GM12875 (cell line): ENCODE measurements at regions not wholly inside any gene's neighbourhood (a gene's known extent, or its start where the extent isn't known, plus 50 kb on each side); places are given as distances from the start of the nearest gene placed in this dataset.

Experiments
- H3K4me3 ChIP-seq: one replicate; pipeline ENCODE4 v1.5.1; 2011; ENCODE audit warnings: low read depth, low read length, control low read depth
- TF ChIP-seq, protein P1 (sequence below): IDR thresholded peaks from 2 replicates; pipeline ENCODE4 v1.5.1; 2011; ENCODE audit warnings: low read depth, mild to moderate bottlenecking, control low read depth, inconsistent platforms, low read length, moderate library complexity, borderline replicate concordance; ENCODE audit not compliant: insufficient read depth

DNA sequence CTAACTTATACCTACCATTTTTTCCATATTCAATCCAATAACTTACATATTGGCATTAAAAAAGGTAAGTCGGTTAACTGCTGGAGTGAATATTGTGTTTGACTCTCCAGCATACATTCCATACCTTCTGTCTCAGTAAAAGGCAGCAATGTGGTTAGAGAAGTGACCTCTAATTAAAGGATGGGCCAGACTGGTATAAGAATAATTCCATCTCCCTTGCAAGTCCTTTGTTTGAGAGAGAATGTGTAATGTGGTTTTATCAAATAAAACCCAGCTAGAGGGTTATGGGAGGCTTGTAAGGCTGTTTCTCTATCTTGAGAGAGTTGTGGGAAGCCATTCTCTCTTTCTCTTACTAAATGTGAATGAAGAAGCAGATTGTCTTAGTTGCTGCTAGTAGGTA lies 289.3 kb upstream of the TCF4 start:
- TF ChIP-seq, protein P1, sequence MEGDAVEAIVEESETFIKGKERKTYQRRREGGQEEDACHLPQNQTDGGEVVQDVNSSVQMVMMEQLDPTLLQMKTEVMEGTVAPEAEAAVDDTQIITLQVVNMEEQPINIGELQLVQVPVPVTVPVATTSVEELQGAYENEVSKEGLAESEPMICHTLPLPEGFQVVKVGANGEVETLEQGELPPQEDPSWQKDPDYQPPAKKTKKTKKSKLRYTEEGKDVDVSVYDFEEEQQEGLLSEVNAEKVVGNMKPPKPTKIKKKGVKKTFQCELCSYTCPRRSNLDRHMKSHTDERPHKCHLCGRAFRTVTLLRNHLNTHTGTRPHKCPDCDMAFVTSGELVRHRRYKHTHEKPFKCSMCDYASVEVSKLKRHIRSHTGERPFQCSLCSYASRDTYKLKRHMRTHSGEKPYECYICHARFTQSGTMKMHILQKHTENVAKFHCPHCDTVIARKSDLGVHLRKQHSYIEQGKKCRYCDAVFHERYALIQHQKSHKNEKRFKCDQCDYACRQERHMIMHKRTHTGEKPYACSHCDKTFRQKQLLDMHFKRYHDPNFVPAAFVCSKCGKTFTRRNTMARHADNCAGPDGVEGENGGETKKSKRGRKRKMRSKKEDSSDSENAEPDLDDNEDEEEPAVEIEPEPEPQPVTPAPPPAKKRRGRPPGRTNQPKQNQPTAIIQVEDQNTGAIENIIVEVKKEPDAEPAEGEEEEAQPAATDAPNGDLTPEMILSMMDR, result no peak
- H3K4me3 ChIP-seq, result no peak overlapping the region

DNA sequence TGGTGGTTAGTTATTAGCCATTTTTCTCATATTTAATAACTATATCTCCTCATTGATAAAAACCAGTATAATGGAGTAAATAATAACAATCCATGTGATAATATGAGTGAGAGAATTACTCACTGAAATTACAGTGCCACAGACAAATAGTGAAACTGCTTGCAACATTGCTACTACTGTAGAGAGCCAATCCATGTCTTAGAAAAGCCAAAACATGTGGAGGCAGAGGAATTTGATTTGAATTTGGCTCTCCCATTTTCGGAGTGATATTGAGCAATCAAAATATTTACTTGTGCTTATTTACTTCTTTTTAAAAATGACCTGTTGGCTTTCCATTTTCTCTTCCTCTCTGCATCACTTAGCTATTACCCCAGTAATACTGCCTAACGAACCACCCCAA lies 288.3 kb upstream of the TCF4 start:
- no peak overlapping the region for H3K4me3 ChIP-seq
- TF ChIP-seq, protein P1, result no peak

DNA sequence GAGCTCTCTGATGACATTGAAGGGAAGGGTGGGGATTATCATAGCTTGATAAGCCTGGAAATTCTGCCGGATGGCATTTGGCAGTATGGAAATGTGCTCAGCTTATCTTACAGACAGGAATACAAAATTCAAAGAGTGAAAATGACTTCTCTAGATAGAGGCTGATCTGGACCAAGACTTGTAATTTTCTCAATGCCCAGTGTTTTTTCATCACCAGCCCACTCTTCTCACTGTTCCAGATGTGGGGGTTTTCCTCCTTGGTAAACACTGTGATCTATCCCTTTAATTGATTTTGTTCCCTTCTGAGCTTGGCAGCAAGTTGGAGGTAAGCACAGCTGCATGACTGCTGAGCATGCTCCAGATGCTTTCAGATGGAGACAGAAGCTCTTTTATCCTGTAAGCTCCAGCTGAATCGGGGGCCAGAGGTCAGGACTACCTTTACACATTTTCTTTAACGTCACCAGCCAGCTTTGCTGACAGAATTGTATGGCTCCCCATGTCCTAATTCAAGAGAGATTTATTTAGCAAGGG lies 287.4 kb upstream of the TCF4 start:
- TF ChIP-seq, protein P1, result no peak
- no peak overlapping the region for H3K4me3 ChIP-seq

DNA sequence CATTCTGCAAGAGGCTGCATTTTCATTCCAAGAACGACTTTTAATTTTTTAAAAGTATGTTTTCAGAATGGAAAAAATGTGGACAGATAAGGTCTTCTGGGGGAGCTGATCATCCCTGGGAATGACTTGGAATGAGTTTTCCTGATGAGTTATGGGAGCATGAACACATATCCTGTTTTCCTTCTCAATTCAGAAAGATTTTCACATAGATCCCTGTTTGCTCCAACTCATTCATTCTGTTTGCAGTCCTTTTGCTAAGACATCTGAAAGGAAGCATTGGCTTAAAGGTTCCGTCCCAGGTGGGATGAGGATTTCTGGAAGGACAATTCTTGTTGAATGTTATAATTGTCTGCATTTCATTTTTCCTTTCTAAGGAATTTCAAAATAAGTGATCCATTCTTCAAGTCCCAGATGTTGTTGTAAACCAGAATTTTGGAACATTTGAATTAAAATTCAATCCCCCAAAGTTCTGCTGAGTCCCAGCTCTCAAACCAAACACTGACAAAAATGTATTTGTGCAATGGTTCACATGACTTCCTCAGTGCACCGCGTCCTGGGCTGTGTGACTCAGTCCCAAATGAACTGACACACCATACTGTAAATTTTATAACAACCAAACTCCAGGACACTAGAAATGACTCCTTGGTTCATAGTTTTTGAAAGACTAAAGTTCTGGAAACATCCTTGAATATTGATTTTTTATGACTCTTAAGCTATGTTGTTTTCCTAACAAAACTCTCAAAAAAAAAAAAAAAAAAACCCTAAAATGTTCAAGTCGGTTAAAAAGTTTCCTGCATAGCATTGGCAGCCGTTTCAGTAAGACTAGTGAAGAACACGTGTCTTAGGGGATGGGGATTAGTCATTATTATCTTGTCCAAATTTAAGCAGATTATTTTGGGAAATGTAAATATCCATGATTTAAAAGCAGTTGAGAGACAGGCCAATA lies 281.8 kb upstream of the TCF4 start:
- no peak overlapping the region for H3K4me3 ChIP-seq
- TF ChIP-seq, protein P1, result no peak

DNA sequence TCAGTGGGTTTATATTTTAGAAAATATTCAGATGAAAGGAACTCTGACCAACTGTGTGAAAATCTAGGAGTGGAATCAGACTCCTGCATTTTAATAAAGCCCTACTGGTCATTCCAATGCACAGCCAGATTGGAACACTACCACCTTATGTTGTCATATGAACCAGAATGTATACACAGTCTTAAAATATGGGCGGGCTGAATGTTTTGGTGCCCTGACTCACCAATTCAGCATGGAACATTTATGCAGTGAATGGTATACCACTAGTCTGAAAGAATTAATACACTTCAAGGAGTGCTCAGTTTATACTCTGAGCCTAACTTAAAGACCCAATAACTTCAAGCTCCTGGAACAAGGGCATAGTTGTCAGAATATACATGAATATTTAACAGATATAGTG lies 280.9 kb upstream of the TCF4 start:
- no peak overlapping the region for H3K4me3 ChIP-seq
- TF ChIP-seq, protein P1, result no peak

DNA sequence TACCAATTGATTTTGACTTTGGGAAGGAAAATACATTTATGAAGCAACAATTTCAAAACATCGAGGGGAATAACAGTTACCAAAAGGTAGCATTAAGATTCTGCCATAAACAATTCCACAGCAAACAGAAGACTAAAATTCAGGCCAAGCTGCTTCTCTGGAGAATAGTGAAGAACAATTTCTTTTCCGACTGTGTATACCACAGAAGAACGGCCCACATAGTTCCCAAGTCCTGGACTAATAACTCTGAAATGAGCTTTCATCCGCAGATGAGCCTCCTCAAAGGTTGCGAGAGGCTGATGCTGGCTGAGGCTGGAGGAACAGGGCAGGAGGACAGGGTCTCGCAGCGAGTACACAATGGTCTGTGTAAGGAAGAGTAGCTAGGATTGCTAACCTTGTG lies 278.9 kb upstream of the TCF4 start:
- no peak overlapping the region for H3K4me3 ChIP-seq
- TF ChIP-seq, protein P1, result no peak

DNA sequence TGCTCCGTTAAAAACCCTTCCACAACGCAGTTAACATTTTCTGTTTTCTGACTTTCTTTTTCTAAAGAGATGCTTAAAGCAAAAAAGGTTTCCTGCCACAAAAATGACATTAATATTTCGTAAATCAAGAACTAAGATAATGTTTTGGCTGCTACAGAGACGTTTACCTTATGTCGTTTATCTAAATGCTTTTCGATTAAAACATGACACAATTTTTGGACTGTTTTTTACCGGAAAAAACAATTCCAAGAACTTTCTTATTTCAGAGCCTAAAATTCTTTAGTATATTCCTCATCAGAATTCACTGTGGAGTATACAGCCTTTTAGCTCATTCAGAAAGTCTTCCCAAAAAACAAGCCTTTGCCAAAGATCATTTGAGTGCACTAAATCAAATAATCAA lies 278.0 kb upstream of the TCF4 start:
- TF ChIP-seq, protein P1, result no peak
- H3K4me3 ChIP-seq, result no peak overlapping the region
